ENCODE measurements at regions not wholly inside any gene's neighbourhood (a gene's known extent, or its start where the extent isn't known, plus 50 kb on each side); places are given as distances from the start of the nearest gene placed in this dataset.
A peak's percentile ranks its signal among the peaks of the same experiment; 100 is the strongest.

GRCh38 chr9:95373069-95373681 is 55.7 kb upstream of the FANCC start:
- Histone ChIP-seq H3K27ac (ENCODE audit: poor library complexity, severe bottlenecking) (no peak overlapping the region), H3K36me3 (ENCODE audit: low read depth) (no peaks in the 10 kb centered on the region), H3K4me1 (ENCODE audit: insufficient read depth, poor library complexity, severe bottlenecking) (peaks cover 9% of the 10 kb centered on the region), H3K9me3 (ENCODE audit: severe bottlenecking) (no peaks in the 10 kb centered on the region), H3K4me3 (ENCODE audit: severe bottlenecking) (no peak overlapping the region), H3K27me3 (ENCODE audit: insufficient read depth, poor library complexity, severe bottlenecking) (peaks cover 4% of the 10 kb centered on the region)
- DNase-seq (ENCODE audit: low spot score) (no peak), ATAC-seq (ENCODE audit: low read depth) (peak; percentile 77)
- TF ChIP-seq CTCF (IDR thresholded peaks at IDR 0.05; ENCODE audit: poor library complexity, severe bottlenecking) = no peak

GRCh38 chr9:95370064-95370463 is 52.6 kb upstream of the FANCC start:
- no peak for ATAC-seq (ENCODE audit: low read depth)
- H3K4me3 ChIP-seq (ENCODE audit: severe bottlenecking) = no peak overlapping the region
- H3K27me3 ChIP-seq (ENCODE audit: insufficient read depth, poor library complexity, severe bottlenecking) = no peaks in the 10 kb centered on the region
- no peak for TF ChIP-seq CTCF (IDR thresholded peaks at IDR 0.05; ENCODE audit: poor library complexity, severe bottlenecking)
- DNase-seq (ENCODE audit: low spot score) = no peak
- H3K27ac ChIP-seq (ENCODE audit: poor library complexity, severe bottlenecking) = no peak overlapping the region
- H3K4me1 ChIP-seq (ENCODE audit: insufficient read depth, poor library complexity, severe bottlenecking) = peaks cover 9% of the 10 kb centered on the region
- H3K36me3 ChIP-seq (ENCODE audit: low read depth) = no peaks in the 10 kb centered on the region
- no peaks in the 10 kb centered on the region for H3K9me3 ChIP-seq (ENCODE audit: severe bottlenecking)

GRCh38 chr9:95368377-95369160 is 51.1 kb upstream of the FANCC start:
- Histone ChIP-seq H3K4me1 (ENCODE audit: insufficient read depth, poor library complexity, severe bottlenecking) (peaks cover 9% of the 10 kb centered on the region), H3K4me3 (ENCODE audit: severe bottlenecking) (no peak overlapping the region), H3K36me3 (ENCODE audit: low read depth) (no peaks in the 10 kb centered on the region), H3K27ac (ENCODE audit: poor library complexity, severe bottlenecking) (no peak overlapping the region), H3K9me3 (ENCODE audit: severe bottlenecking) (no peaks in the 10 kb centered on the region), H3K27me3 (ENCODE audit: insufficient read depth, poor library complexity, severe bottlenecking) (no peaks in the 10 kb centered on the region)
- DNase-seq (ENCODE audit: low spot score) (no peak), ATAC-seq (ENCODE audit: low read depth) (no peak)
- no peak for TF ChIP-seq CTCF (IDR thresholded peaks at IDR 0.05; ENCODE audit: poor library complexity, severe bottlenecking)

Measured in RWPE2 (cell line).